Transverse colon (tissue), 4 donors: ENCODE measurements at regions not wholly inside any gene's neighbourhood (a gene's known extent, or its start where the extent isn't known, plus 50 kb on each side); places are given as distances from the start of the nearest gene placed in this dataset.

ENCODE experiments used
- EP300 ChIP-seq: sonication (generic); formaldehyde crosslinking; IDR thresholded peaks from one replicate; pipeline ENCODE4 v1.6.1; 2017; ENCODE audit warnings: antibody characterized with exemption, low read depth
- POLR2A ChIP-seq: fragments of 450-650 bp; IDR thresholded peaks from one replicate; pipeline ENCODE4 v1.6.1; 2016; ENCODE audit warnings: antibody characterized with exemption, mild to moderate bottlenecking, moderate library complexity
- POLR2AphosphoS5 ChIP-seq, 3 donors: sonication (generic); formaldehyde crosslinking; IDR thresholded peaks; one replicate each; pipeline ENCODE4 v1.6.1; 2016; ENCODE audit warnings: antibody characterized with exemption in 3 of 3
- TF ChIP-seq, protein P1 (sequence below), 5 experiments: fragments of 200-600 bp in 3 of 5; fragments of 450-650 bp in 2 of 5; sonication (generic) in 3 of 5; IDR thresholded peaks; 1 replicate in 2 of 5; 2 replicates in 3 of 5; pipeline ENCODE4 v1.5.1; 2016 to 2017; ENCODE audit warnings: antibody characterized with exemption in 5 of 5, inconsistent platforms in 3 of 5, mild to moderate bottlenecking in 2 of 5, moderate library complexity in 1 of 5

DNA sequence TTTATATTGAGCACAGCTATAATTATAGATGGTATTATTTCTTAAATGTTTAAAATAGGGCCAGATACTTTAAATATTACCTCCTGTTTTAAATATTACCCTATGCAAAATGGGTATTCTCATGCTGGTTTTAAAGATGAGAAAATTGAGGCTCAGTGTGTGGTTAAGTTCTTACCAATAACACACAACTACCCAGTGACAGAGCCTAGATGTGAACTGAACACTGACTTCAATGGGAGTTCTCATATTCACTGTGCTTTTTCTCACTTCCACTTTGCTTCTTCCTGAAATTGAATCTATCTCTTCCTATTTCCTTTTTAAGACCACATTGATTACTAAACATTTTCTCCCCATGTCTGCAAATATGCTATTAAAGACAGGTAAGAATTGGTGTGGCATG is 135.8 kb upstream of the TUSC1 start:
- TF ChIP-seq, protein P1, sequence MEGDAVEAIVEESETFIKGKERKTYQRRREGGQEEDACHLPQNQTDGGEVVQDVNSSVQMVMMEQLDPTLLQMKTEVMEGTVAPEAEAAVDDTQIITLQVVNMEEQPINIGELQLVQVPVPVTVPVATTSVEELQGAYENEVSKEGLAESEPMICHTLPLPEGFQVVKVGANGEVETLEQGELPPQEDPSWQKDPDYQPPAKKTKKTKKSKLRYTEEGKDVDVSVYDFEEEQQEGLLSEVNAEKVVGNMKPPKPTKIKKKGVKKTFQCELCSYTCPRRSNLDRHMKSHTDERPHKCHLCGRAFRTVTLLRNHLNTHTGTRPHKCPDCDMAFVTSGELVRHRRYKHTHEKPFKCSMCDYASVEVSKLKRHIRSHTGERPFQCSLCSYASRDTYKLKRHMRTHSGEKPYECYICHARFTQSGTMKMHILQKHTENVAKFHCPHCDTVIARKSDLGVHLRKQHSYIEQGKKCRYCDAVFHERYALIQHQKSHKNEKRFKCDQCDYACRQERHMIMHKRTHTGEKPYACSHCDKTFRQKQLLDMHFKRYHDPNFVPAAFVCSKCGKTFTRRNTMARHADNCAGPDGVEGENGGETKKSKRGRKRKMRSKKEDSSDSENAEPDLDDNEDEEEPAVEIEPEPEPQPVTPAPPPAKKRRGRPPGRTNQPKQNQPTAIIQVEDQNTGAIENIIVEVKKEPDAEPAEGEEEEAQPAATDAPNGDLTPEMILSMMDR (IDR thresholded peaks at IDR 0.05) = no peak
- TF ChIP-seq POLR2AphosphoS5 (IDR thresholded peaks at IDR 0.05) = no peak
- TF ChIP-seq POLR2A = no peak
- no peak for TF ChIP-seq EP300
